Esophagus muscularis mucosa (tissue), 3 donors: ENCODE measurements at regions not wholly inside any gene's neighbourhood (a gene's known extent, or its start where the extent isn't known, plus 50 kb on each side); places are given as distances from the start of the nearest gene placed in this dataset.

ENCODE experiments used
- POLR2A ChIP-seq: fragments of 450-650 bp; IDR thresholded peaks from one replicate; pipeline ENCODE4 v1.6.1; 2017; ENCODE audit warnings: antibody characterized with exemption, moderate library complexity, mild to moderate bottlenecking, low read depth
- POLR2AphosphoS5 ChIP-seq, 2 donors: sonication (generic); formaldehyde crosslinking; IDR thresholded peaks; one replicate each; pipeline ENCODE4 v1.6.1; 2017; ENCODE audit warnings: antibody characterized with exemption in 2 of 2
- TF ChIP-seq, protein P1 (sequence below), 3 experiments: fragments of 200-600 bp in 2 of 3; fragments of 450-650 bp in 1 of 3; sonication (generic) in 2 of 3; IDR thresholded peaks; one replicate each; pipeline ENCODE4 v1.5.1; 2017 to 2019; ENCODE audit warnings: antibody characterized with exemption in 3 of 3, mild to moderate bottlenecking in 2 of 3, moderate library complexity in 1 of 3

DNA sequence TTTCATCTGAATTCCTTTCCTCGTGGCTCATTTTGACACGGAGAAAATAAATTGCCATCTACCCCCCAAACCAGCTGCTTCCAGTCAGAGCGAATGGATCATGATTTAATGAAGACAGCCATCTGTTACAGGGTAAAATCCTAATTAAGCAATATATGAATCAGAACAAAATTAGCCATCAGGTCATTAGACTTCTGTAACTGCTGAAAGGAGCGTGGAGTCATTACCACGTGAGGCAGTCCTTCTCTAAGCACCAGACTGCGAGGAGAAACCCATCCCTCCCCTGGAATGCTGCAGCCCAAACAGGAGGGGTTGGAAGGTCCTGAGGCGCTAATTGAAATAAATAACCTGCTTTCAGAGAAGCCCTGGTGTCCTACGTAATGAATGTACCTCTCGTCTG is 51.1 kb upstream of the TCL1A start:
- TF ChIP-seq, protein P1, sequence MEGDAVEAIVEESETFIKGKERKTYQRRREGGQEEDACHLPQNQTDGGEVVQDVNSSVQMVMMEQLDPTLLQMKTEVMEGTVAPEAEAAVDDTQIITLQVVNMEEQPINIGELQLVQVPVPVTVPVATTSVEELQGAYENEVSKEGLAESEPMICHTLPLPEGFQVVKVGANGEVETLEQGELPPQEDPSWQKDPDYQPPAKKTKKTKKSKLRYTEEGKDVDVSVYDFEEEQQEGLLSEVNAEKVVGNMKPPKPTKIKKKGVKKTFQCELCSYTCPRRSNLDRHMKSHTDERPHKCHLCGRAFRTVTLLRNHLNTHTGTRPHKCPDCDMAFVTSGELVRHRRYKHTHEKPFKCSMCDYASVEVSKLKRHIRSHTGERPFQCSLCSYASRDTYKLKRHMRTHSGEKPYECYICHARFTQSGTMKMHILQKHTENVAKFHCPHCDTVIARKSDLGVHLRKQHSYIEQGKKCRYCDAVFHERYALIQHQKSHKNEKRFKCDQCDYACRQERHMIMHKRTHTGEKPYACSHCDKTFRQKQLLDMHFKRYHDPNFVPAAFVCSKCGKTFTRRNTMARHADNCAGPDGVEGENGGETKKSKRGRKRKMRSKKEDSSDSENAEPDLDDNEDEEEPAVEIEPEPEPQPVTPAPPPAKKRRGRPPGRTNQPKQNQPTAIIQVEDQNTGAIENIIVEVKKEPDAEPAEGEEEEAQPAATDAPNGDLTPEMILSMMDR (IDR thresholded peaks at IDR 0.05) = no peak
- TF ChIP-seq POLR2A (no peak), POLR2AphosphoS5 (IDR thresholded peaks at IDR 0.05) (no peak)
